ENCODE measurements at regions not wholly inside any gene's neighbourhood (a gene's known extent, or its start where the extent isn't known, plus 50 kb on each side); places are given as distances from the start of the nearest gene placed in this dataset.

- no peak for DNase-seq (ENCODE audit: low spot score in 2 of 2)
- no peak for FAIRE-seq
These were observed 223.7 kb upstream of the TRIB2 start for GRCh38 chr2:12493031-12493513.

GRCh38 chr2:12495247-12495868 is 221.4 kb upstream of the TRIB2 start:
- DNase-seq (ENCODE audit: low spot score in 2 of 2) (no peak), FAIRE-seq (no peak)

GRCh38 chr2:12498286-12498685 is 218.4 kb upstream of the TRIB2 start:
- FAIRE-seq (no peak), DNase-seq (ENCODE audit: low spot score in 2 of 2) (no peak)

- DNase-seq (ENCODE audit: low spot score in 2 of 2): no peak
These were observed 218.0 kb upstream of the TRIB2 start for GRCh38 chr2:12498704-12499103.

GRCh38 chr2:12500899-12501298 is 215.8 kb upstream of the TRIB2 start:
- FAIRE-seq: no peak
- no peak for DNase-seq (ENCODE audit: low spot score in 2 of 2)

More at GRCh38 chr2:12498704-12499103, 218.0 kb upstream of the TRIB2 start:
- no peak for FAIRE-seq

- no peak for FAIRE-seq
These were observed 215.1 kb upstream of the TRIB2 start for GRCh38 chr2:12501469-12502158.

GRCh38 chr2:12502759-12503158 is 214.0 kb upstream of the TRIB2 start:
- no peak for FAIRE-seq
- no peak for DNase-seq (ENCODE audit: low spot score in 2 of 2)

More at GRCh38 chr2:12501469-12502158, 215.1 kb upstream of the TRIB2 start:
- no peak for DNase-seq (ENCODE audit: low spot score in 2 of 2)

GRCh38 chr2:12504443-12504842 is 212.3 kb upstream of the TRIB2 start:
- DNase-seq (ENCODE audit: low spot score in 2 of 2) (no peak), FAIRE-seq (no peak)

GRCh38 chr2:12506846-12507245 is 209.9 kb upstream of the TRIB2 start:
- FAIRE-seq: no peak
- no peak for DNase-seq (ENCODE audit: low spot score in 2 of 2)

GRCh38 chr2:12507295-12507694 is 209.4 kb upstream of the TRIB2 start:
- FAIRE-seq (no peak), DNase-seq (ENCODE audit: low spot score in 2 of 2) (no peak)

GRCh38 chr2:12510070-12510469 is 206.7 kb upstream of the TRIB2 start:
- DNase-seq (ENCODE audit: low spot score in 2 of 2): no peak
- no peak for FAIRE-seq

- DNase-seq (ENCODE audit: low spot score in 2 of 2) (no peak), FAIRE-seq (no peak)
These were observed 203.4 kb upstream of the TRIB2 start for GRCh38 chr2:12513339-12513738.

GRCh38 chr2:12514168-12514567 is 202.6 kb upstream of the TRIB2 start:
- no peak for FAIRE-seq

GRCh38 chr2:12514631-12515437 is 201.9 kb upstream of the TRIB2 start:
- no peak for FAIRE-seq
- DNase-seq (ENCODE audit: low spot score in 2 of 2): no peak

More at GRCh38 chr2:12514168-12514567, 202.6 kb upstream of the TRIB2 start:
- no peak for DNase-seq (ENCODE audit: low spot score in 2 of 2)

GRCh38 chr2:12515871-12516270 is 200.9 kb upstream of the TRIB2 start:
- FAIRE-seq (no peak), DNase-seq (ENCODE audit: low spot score in 2 of 2) (no peak)

- DNase-seq (ENCODE audit: low spot score in 2 of 2): no peak
- no peak for FAIRE-seq
These were observed 183.3 kb upstream of the TRIB2 start for GRCh38 chr2:12533337-12534005.

GRCh38 chr2:12534646-12535263 is 182.0 kb upstream of the TRIB2 start:
- FAIRE-seq: no peak
- no peak for DNase-seq (ENCODE audit: low spot score in 2 of 2)

GRCh38 chr2:12536976-12537375 is 179.8 kb upstream of the TRIB2 start:
- no peak for DNase-seq (ENCODE audit: low spot score in 2 of 2)
- no peak for FAIRE-seq

GRCh38 chr2:12538138-12538694 is 178.5 kb upstream of the TRIB2 start:
- DNase-seq (ENCODE audit: low spot score in 2 of 2): no peak
- FAIRE-seq: no peak

GRCh38 chr2:12539336-12539735 is 177.4 kb upstream of the TRIB2 start:
- FAIRE-seq: no peak

More at GRCh38 chr2:12539336-12539735, 177.4 kb upstream of the TRIB2 start:
- DNase-seq (ENCODE audit: low spot score in 2 of 2): no peak

Measured in frontal cortex (tissue), 3 donors.